Lower leg skin (tissue), 4 donors: ENCODE measurements at regions not wholly inside any gene's neighbourhood (a gene's known extent, or its start where the extent isn't known, plus 50 kb on each side); places are given as distances from the start of the nearest gene placed in this dataset.

ENCODE experiments used
- DNase-seq, 2 donors: peaks; one replicate each; pipeline ENCODE4 v3.0.0-alpha.2; 2019; ENCODE audit warnings: low spot score in 2 of 2
- H3K4me3 ChIP-seq: fragments of 200-600 bp; sonication (generic); 2 replicates; pipeline ENCODE4 v1.5.1; 2017; ENCODE audit warnings: mild to moderate bottlenecking, low read depth; ENCODE audit not compliant: poor library complexity, severe bottlenecking
- CTCF ChIP-seq, 3 donors: fragments of 450-650 bp; IDR thresholded peaks; one replicate each; pipeline ENCODE4 v1.5.1; 2016; ENCODE audit warnings: antibody characterized with exemption in 3 of 3, mild to moderate bottlenecking in 3 of 3, moderate library complexity in 2 of 3
- POLR2A ChIP-seq, 2 donors: fragments of 450-650 bp; IDR thresholded peaks; one replicate each; pipeline ENCODE4 v1.6.1; 2016 to 2017; ENCODE audit warnings: antibody characterized with exemption in 2 of 2, mild to moderate bottlenecking in 1 of 2, moderate library complexity in 1 of 2
- WGBS, 2 donors: methylation state at CpG; one replicate each; pipeline ENCODE4 v1.1.5; 2018; 5-methylcytosine and 5-hydroxymethylcytosine counted together
- intact Hi-C: fragments of 100-400 bp; cut with DNase I; formaldehyde crosslinking; loops from one replicate; pipeline ENCODE4 v1.15.0; 2023; ENCODE audit warnings: low total_unique reads

GRCh38 chr1:24993871-24994580 lies 64.0 kb upstream of the RUNX3 start:
- intact Hi-C loops: no loop called here
- H3K4me3 ChIP-seq: no peak overlapping the region
- 88 to 94% methylated on average over 13 to 16 of the region's 16 CpGs for WGBS, 2 donors
- no peak for DNase-seq
- TF ChIP-seq CTCF (IDR thresholded peaks at IDR 0.05): no peak
- TF ChIP-seq POLR2A (IDR thresholded peaks at IDR 0.05): no peak

GRCh38 chr1:24992761-24993211 lies 62.7 kb upstream of the RUNX3 start:
- TF ChIP-seq CTCF (IDR thresholded peaks at IDR 0.05) (no peak), POLR2A (IDR thresholded peaks at IDR 0.05) (no peak)
- WGBS, 2 donors: 71 to 78% methylated on average over 12 of the region's 12 CpGs
- no peak overlapping the region for H3K4me3 ChIP-seq
- no peak for DNase-seq
- intact Hi-C loops: no loop called here

- WGBS, 2 donors: 85 to 90% methylated on average over 11 of the region's 11 CpGs
- H3K4me3 ChIP-seq: no peak overlapping the region
- intact Hi-C loops: no loop called here
- DNase-seq: no peak
- TF ChIP-seq POLR2A (IDR thresholded peaks at IDR 0.05) (no peak), CTCF (IDR thresholded peaks at IDR 0.05) (no peak)
These were observed 62.2 kb upstream of the RUNX3 start for GRCh38 chr1:24992124-24992760.

- WGBS, 2 donors: 70 to 78% methylated on average over 7 of the region's 7 CpGs
- TF ChIP-seq POLR2A (IDR thresholded peaks at IDR 0.05): no peak
- intact Hi-C loops: no loop called here
These were observed 61.6 kb upstream of the RUNX3 start for GRCh38 chr1:24991697-24992096.

GRCh38 chr1:24990779-24991641 lies 60.9 kb upstream of the RUNX3 start:
- intact Hi-C loops: no loop called here
- no peak for DNase-seq
- no peak for TF ChIP-seq POLR2A (IDR thresholded peaks at IDR 0.05)
- TF ChIP-seq CTCF (IDR thresholded peaks at IDR 0.05): no peak
- H3K4me3 ChIP-seq: no peak overlapping the region
- 59 to 70% methylated on average over 9 of the region's 9 CpGs for WGBS, 2 donors

More at GRCh38 chr1:24991697-24992096, 61.6 kb upstream of the RUNX3 start:
- DNase-seq: no peak
- H3K4me3 ChIP-seq: no peak overlapping the region

GRCh38 chr1:24990136-24990535 lies 60.1 kb upstream of the RUNX3 start:
- intact Hi-C loops: no loop called here
- DNase-seq: no peak
- WGBS, 2 donors: 85 to 87% methylated on average over 13 of the region's 13 CpGs
- H3K4me3 ChIP-seq: no peak overlapping the region
- TF ChIP-seq CTCF (IDR thresholded peaks at IDR 0.05) (no peak), POLR2A (IDR thresholded peaks at IDR 0.05) (no peak)
